ENCODE measurements at regions not wholly inside any gene's neighbourhood (a gene's known extent, or its start where the extent isn't known, plus 50 kb on each side); places are given as distances from the start of the nearest gene placed in this dataset.

GRCh38 chr5:174601946-174602345 is 122.4 kb upstream of the MSX2 start:
- TF ChIP-seq MAX (IDR thresholded peaks at IDR 0.05; ENCODE audit: low read depth, low read length) (no peak), CTCF (IDR thresholded peaks at IDR 0.05; ENCODE audit: low read depth, low read length) (no peak)
